Endothelial cell (in vitro differentiated cells): ENCODE measurements at regions not wholly inside any gene's neighbourhood (a gene's known extent, or its start where the extent isn't known, plus 50 kb on each side); places are given as distances from the start of the nearest gene placed in this dataset.

ENCODE experiments used
- DNase-seq: peaks from one replicate; pipeline ENCODE4 v3.0.0; 2021; ENCODE audit warnings: low spot score
- H3K27ac Mint-ChIP-seq: one replicate; pipeline ENCODE4 v1.8.0; 2021; ENCODE audit warnings: mixed read lengths, inconsistent platforms; ENCODE audit not compliant: unreplicated experiment
- H3K27me3 Mint-ChIP-seq: one replicate; pipeline ENCODE4 v1.8.0; 2021; ENCODE audit warnings: mild to moderate bottlenecking, moderate library complexity, mixed read lengths, inconsistent platforms; ENCODE audit not compliant: unreplicated experiment
- H3K36me3 Mint-ChIP-seq: one replicate; pipeline ENCODE4 v1.8.0; 2021; ENCODE audit warnings: mild to moderate bottlenecking, low read depth, mixed read lengths, inconsistent platforms; ENCODE audit not compliant: unreplicated experiment
- H3K4me1 Mint-ChIP-seq: one replicate; pipeline ENCODE4 v1.8.0; 2021; ENCODE audit warnings: mild to moderate bottlenecking, mixed read lengths, inconsistent platforms; ENCODE audit not compliant: unreplicated experiment
- H3K4me3 Mint-ChIP-seq: one replicate; pipeline ENCODE4 v1.8.0; 2021; ENCODE audit warnings: mild to moderate bottlenecking, mixed read lengths, inconsistent platforms; ENCODE audit not compliant: unreplicated experiment
- H3K9me3 Mint-ChIP-seq: one replicate; pipeline ENCODE4 v1.8.0; 2021; ENCODE audit warnings: mixed read lengths, inconsistent platforms; ENCODE audit not compliant: unreplicated experiment
- CTCF ChIP-seq: fragments of 200-600 bp; sonication (generic); IDR thresholded peaks from one replicate; pipeline ENCODE4 v1.5.0; 2021; ENCODE audit warnings: antibody characterized with exemption; ENCODE audit not compliant: unreplicated experiment

DNA sequence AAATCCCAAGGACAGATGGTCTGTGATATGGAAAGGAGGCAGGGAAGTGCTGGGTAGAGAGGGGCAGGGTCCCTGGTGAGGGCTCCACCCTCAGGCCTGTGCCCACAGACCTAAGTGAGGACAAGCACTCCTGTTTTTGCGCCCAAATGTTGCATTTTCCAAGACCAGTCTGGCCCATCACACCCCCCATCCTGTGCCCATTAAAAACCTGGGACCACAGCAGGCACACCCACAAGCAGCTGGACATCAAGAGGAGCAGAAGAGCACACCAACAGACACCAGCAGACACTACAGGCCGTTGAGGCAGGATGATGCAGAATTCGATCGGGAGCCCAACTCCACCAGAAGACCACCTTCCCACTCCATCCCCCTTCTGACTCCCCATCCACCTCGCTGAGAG, 72.8 kb downstream of the DMRTA2 start:
- Mint-ChIP-seq H3K36me3 (no peaks in the 10 kb centered on the region), H3K27ac (no peak overlapping the region), H3K4me1 (no peaks in the 10 kb centered on the region)

DNA sequence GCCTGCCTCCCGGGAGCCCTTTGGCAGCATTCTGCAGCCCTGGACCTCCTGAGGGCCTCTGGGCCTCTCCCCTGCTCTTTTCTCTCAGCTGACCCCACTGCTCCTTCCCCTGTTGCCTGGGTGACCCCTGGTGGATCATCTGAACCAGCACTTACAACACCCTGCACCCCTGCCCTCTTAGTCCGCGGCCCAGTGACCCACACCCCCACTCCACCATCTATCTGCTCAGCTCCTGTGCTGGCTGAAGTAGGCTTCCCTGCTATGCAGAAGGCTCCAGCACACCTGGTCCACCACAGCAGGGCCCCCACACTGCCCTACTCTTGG, 74.0 kb downstream of the DMRTA2 start:
- Mint-ChIP-seq H3K4me3 (no peak overlapping the region), H3K4me1 (no peaks in the 10 kb centered on the region), H3K27ac (no peak overlapping the region), H3K9me3 (no peaks in the 10 kb centered on the region), H3K27me3 (peaks cover 2% of the 10 kb centered on the region), H3K36me3 (no peaks in the 10 kb centered on the region)
- TF ChIP-seq CTCF = no peak
- no peak for DNase-seq

More for the DNA sequence above, 72.8 kb downstream of the DMRTA2 start:
- TF ChIP-seq CTCF = no peak
- Mint-ChIP-seq H3K27me3 (peaks cover 2% of the 10 kb centered on the region), H3K4me3 (no peak overlapping the region), H3K9me3 (no peaks in the 10 kb centered on the region)
- DNase-seq = no peak

GRCh38 chr1:50348449-50349241, 74.6 kb downstream of the DMRTA2 start:
- Mint-ChIP-seq H3K4me1 (no peaks in the 10 kb centered on the region), H3K27me3 (peaks cover 2% of the 10 kb centered on the region), H3K4me3 (no peak overlapping the region), H3K36me3 (no peaks in the 10 kb centered on the region), H3K27ac (no peak overlapping the region), H3K9me3 (no peaks in the 10 kb centered on the region)
- TF ChIP-seq CTCF = peak; percentile 90
- DNase-seq = peak; percentile 71

GRCh38 chr1:50347933-50348332, 75.3 kb downstream of the DMRTA2 start:
- peaks cover 4% of the 10 kb centered on the region for H3K27me3 Mint-ChIP-seq
- DNase-seq = no peak
- no peak for TF ChIP-seq CTCF
- peak overlapping the region; percentile 28 for H3K27ac Mint-ChIP-seq
- no peaks in the 10 kb centered on the region for H3K4me1 Mint-ChIP-seq
- no peak overlapping the region for H3K4me3 Mint-ChIP-seq
- no peaks in the 10 kb centered on the region for H3K36me3 Mint-ChIP-seq
- H3K9me3 Mint-ChIP-seq = no peaks in the 10 kb centered on the region

GRCh38 chr1:50346621-50347020, 76.6 kb downstream of the DMRTA2 start:
- TF ChIP-seq CTCF = no peak
- Mint-ChIP-seq H3K27ac (no peak overlapping the region), H3K4me3 (no peak overlapping the region), H3K27me3 (peaks cover 4% of the 10 kb centered on the region), H3K4me1 (peaks cover 10% of the 10 kb centered on the region), H3K36me3 (no peaks in the 10 kb centered on the region), H3K9me3 (no peaks in the 10 kb centered on the region)
- no peak for DNase-seq
